ENCODE measurements at regions not wholly inside any gene's neighbourhood (a gene's known extent, or its start where the extent isn't known, plus 50 kb on each side); places are given as distances from the start of the nearest gene placed in this dataset.

DNA sequence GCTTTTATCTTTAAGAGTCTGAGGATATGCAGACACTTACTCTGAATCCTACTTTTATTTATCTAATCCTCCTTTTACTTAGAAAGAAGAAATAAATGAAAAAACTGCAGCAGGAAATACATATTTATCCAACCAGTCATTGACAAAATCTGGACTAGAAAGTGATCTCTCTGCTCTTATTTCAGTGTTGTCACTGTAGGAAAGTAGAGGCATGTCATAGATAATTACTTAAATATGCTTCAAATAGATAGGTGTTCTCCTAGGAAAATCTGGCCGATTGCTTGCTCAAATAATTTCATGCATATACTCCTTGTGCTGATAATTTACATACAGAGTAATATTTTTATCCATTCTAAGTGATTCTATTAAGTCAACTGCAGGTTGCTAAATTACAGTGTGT, 2001.9 kb upstream of the C9orf72 start:
- TF ChIP-seq, protein P1, sequence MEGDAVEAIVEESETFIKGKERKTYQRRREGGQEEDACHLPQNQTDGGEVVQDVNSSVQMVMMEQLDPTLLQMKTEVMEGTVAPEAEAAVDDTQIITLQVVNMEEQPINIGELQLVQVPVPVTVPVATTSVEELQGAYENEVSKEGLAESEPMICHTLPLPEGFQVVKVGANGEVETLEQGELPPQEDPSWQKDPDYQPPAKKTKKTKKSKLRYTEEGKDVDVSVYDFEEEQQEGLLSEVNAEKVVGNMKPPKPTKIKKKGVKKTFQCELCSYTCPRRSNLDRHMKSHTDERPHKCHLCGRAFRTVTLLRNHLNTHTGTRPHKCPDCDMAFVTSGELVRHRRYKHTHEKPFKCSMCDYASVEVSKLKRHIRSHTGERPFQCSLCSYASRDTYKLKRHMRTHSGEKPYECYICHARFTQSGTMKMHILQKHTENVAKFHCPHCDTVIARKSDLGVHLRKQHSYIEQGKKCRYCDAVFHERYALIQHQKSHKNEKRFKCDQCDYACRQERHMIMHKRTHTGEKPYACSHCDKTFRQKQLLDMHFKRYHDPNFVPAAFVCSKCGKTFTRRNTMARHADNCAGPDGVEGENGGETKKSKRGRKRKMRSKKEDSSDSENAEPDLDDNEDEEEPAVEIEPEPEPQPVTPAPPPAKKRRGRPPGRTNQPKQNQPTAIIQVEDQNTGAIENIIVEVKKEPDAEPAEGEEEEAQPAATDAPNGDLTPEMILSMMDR (conservative IDR thresholded peaks at IDR 0.05): no peak
- TF ChIP-seq EZH2 (IDR thresholded peaks at IDR 0.05; ENCODE audit: low read depth): no peak

Measured in PC-9 (cell line).